Neural cell (in vitro differentiated cells): ENCODE measurements at regions not wholly inside any gene's neighbourhood (a gene's known extent, or its start where the extent isn't known, plus 50 kb on each side); places are given as distances from the start of the nearest gene placed in this dataset.

ENCODE experiments used
- CTCF ChIP-seq: fragments of 450-650 bp; IDR thresholded peaks from 2 replicates; pipeline ENCODE4 v1.5.1; 2014; ENCODE audit warnings: antibody characterized with exemption, mild to moderate bottlenecking, moderate library complexity; ENCODE audit not compliant: poor library complexity, severe bottlenecking
- EP300 ChIP-seq: fragments of 450-650 bp; conservative IDR thresholded peaks from 2 replicates; pipeline ENCODE4 v1.6.1; 2014; ENCODE audit warnings: antibody characterized with exemption, mild to moderate bottlenecking, moderate library complexity; ENCODE audit not compliant: poor library complexity, severe bottlenecking
- EZH2 ChIP-seq: fragments of 200-600, 300-800 bp; shearing (Covaris generic), sonication (generic); IDR thresholded peaks from 2 replicates; pipeline ENCODE4 v1.6.1; 2014; ENCODE audit warnings: antibody characterized with exemption, low read length, borderline replicate concordance, mild to moderate bottlenecking; ENCODE audit not compliant: insufficient read depth, poor library complexity, severe bottlenecking
- POLR2AphosphoS5 ChIP-seq: IDR thresholded peaks from 2 replicates; pipeline ENCODE4 v1.6.1; 2012
- RAD21 ChIP-seq: fragments of 450-650 bp; conservative IDR thresholded peaks from 2 replicates; pipeline ENCODE4 v1.6.1; 2014; ENCODE audit warnings: antibody characterized with exemption, mild to moderate bottlenecking, moderate library complexity
- REST ChIP-seq: IDR thresholded peaks from 2 replicates; pipeline ENCODE4 v1.6.1; 2012; ENCODE audit warnings: borderline replicate concordance
- TAF1 ChIP-seq: IDR thresholded peaks from 2 replicates; pipeline ENCODE4 v1.6.1; 2012; ENCODE audit warnings: low read depth

- TF ChIP-seq CTCF (no peak), TAF1 (no peak), RAD21 (no peak), EZH2 (no peak), EP300 (no peak), POLR2AphosphoS5 (no peak), REST (no peak)
These were observed 705.7 kb upstream of the SLC35B3 start for GRCh38 chr6:9140951-9141460.
